ENCODE measurements at regions not wholly inside any gene's neighbourhood (a gene's known extent, or its start where the extent isn't known, plus 50 kb on each side); places are given as distances from the start of the nearest gene placed in this dataset.

GRCh38 chr5:2502970-2503594 is 248.4 kb downstream of the IRX2 start:
- Histone ChIP-seq H3K27me3 (ENCODE audit: insufficient read depth, low read depth, low read length) (no peaks in the 10 kb centered on the region), H3K4me2 (ENCODE audit: low read length) (no peak overlapping the region), H4K20me1 (ENCODE audit: insufficient read depth) (no peaks in the 10 kb centered on the region), H2AFZ (ENCODE audit: low read depth, low read length) (no peak overlapping the region), H3K27ac (ENCODE audit: low read length) (no peak overlapping the region), H3K9me3 (ENCODE audit: low read length) (no peaks in the 10 kb centered on the region), H3K36me3 (ENCODE audit: insufficient read depth, low read length) (no peaks in the 10 kb centered on the region), H3K4me3 (ENCODE audit: low read length) (no peak overlapping the region), H3F3A (ENCODE audit: insufficient read depth, low read length, poor library complexity, severe bottlenecking) (no peaks in the 10 kb centered on the region), H3K79me2 (replicated peaks; ENCODE audit: insufficient read depth, low read length) (no peaks in the 10 kb centered on the region), H3K9ac (ENCODE audit: low read length) (no peak overlapping the region), H3K9me2 (ENCODE audit: insufficient read depth, low read length) (no peaks in the 10 kb centered on the region)
- no peak for TF ChIP-seq POLR2AphosphoS5 (IDR thresholded peaks at IDR 0.05)
- TF ChIP-seq CTCF (IDR thresholded peaks at IDR 0.05; ENCODE audit: poor library complexity, severe bottlenecking) = no peak
- no peak for TF ChIP-seq EP300 (conservative IDR thresholded peaks at IDR 0.05; ENCODE audit: poor library complexity, severe bottlenecking)
- TF ChIP-seq, protein P1, sequence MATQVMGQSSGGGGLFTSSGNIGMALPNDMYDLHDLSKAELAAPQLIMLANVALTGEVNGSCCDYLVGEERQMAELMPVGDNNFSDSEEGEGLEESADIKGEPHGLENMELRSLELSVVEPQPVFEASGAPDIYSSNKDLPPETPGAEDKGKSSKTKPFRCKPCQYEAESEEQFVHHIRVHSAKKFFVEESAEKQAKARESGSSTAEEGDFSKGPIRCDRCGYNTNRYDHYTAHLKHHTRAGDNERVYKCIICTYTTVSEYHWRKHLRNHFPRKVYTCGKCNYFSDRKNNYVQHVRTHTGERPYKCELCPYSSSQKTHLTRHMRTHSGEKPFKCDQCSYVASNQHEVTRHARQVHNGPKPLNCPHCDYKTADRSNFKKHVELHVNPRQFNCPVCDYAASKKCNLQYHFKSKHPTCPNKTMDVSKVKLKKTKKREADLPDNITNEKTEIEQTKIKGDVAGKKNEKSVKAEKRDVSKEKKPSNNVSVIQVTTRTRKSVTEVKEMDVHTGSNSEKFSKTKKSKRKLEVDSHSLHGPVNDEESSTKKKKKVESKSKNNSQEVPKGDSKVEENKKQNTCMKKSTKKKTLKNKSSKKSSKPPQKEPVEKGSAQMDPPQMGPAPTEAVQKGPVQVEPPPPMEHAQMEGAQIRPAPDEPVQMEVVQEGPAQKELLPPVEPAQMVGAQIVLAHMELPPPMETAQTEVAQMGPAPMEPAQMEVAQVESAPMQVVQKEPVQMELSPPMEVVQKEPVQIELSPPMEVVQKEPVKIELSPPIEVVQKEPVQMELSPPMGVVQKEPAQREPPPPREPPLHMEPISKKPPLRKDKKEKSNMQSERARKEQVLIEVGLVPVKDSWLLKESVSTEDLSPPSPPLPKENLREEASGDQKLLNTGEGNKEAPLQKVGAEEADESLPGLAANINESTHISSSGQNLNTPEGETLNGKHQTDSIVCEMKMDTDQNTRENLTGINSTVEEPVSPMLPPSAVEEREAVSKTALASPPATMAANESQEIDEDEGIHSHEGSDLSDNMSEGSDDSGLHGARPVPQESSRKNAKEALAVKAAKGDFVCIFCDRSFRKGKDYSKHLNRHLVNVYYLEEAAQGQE (IDR thresholded peaks at IDR 0.05; ENCODE audit: borderline replicate concordance) = no peak
- no peak for TF ChIP-seq EZH2 (IDR thresholded peaks at IDR 0.05; ENCODE audit: borderline replicate concordance, insufficient read depth, low read length, poor library complexity, severe bottlenecking)
- no peak for TF ChIP-seq RAD21 (conservative IDR thresholded peaks at IDR 0.05)
- no peak for TF ChIP-seq TAF1 (IDR thresholded peaks at IDR 0.05; ENCODE audit: low read depth)
- TF ChIP-seq SMC3 (conservative IDR thresholded peaks at IDR 0.05; ENCODE audit: poor library complexity) = no peak
- TF ChIP-seq MXI1 (conservative IDR thresholded peaks at IDR 0.05; ENCODE audit: poor library complexity, severe bottlenecking) = no peak

DNA sequence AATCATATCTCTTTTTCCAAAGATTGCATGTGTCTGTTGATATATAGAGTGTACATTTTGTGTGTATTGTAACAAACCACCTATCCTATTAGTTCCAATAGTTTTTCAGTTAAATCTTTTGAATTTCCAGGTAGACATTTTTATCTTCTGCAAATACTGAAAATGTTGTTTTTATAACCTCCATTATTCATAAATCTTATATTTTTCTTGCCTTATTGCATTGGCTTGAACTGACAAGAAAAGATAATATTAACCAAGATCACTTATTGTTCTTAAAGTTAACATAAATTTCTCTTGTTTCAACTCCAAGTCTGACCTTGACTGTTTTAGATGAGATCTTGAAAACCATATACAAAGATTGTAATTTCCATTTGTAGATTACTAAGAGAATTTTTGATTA is 251.6 kb downstream of the IRX2 start:
- no peak overlapping the region for H2AFZ ChIP-seq (ENCODE audit: low read depth, low read length)

More for the DNA sequence above, 251.6 kb downstream of the IRX2 start:
- H3K27ac ChIP-seq (ENCODE audit: low read length) = no peak overlapping the region
- H3K9ac ChIP-seq (ENCODE audit: low read length) = no peak overlapping the region
- no peak for TF ChIP-seq POLR2AphosphoS5 (IDR thresholded peaks at IDR 0.05)
- no peak for TF ChIP-seq RAD21 (conservative IDR thresholded peaks at IDR 0.05)
- TF ChIP-seq CTCF (IDR thresholded peaks at IDR 0.05; ENCODE audit: poor library complexity, severe bottlenecking) = no peak
- TF ChIP-seq SMC3 (conservative IDR thresholded peaks at IDR 0.05; ENCODE audit: poor library complexity) = no peak
- no peak for TF ChIP-seq EZH2 (IDR thresholded peaks at IDR 0.05; ENCODE audit: borderline replicate concordance, insufficient read depth, low read length, poor library complexity, severe bottlenecking)
- TF ChIP-seq, protein P1 (IDR thresholded peaks at IDR 0.05; ENCODE audit: borderline replicate concordance) = no peak
- no peak for TF ChIP-seq MXI1 (conservative IDR thresholded peaks at IDR 0.05; ENCODE audit: poor library complexity, severe bottlenecking)
- TF ChIP-seq TAF1 (IDR thresholded peaks at IDR 0.05; ENCODE audit: low read depth) = no peak
- TF ChIP-seq EP300 (conservative IDR thresholded peaks at IDR 0.05; ENCODE audit: poor library complexity, severe bottlenecking) = no peak
- H3F3A ChIP-seq (ENCODE audit: insufficient read depth, low read length, poor library complexity, severe bottlenecking) = no peaks in the 10 kb centered on the region
- no peaks in the 10 kb centered on the region for H3K79me2 ChIP-seq (replicated peaks; ENCODE audit: insufficient read depth, low read length)
- H3K36me3 ChIP-seq (ENCODE audit: insufficient read depth, low read length) = no peaks in the 10 kb centered on the region
- H3K9me3 ChIP-seq (ENCODE audit: low read length) = no peaks in the 10 kb centered on the region
- H3K27me3 ChIP-seq (ENCODE audit: insufficient read depth, low read depth, low read length) = no peaks in the 10 kb centered on the region
- no peak overlapping the region for H3K4me2 ChIP-seq (ENCODE audit: low read length)
- H4K20me1 ChIP-seq (ENCODE audit: insufficient read depth) = no peaks in the 10 kb centered on the region
- no peaks in the 10 kb centered on the region for H3K9me2 ChIP-seq (ENCODE audit: insufficient read depth, low read length)
- no peak overlapping the region for H3K4me3 ChIP-seq (ENCODE audit: low read length)

All from neural cell (in vitro differentiated cells).